NCI-H2171 (cell line): ENCODE measurements at regions not wholly inside any gene's neighbourhood (a gene's known extent, or its start where the extent isn't known, plus 50 kb on each side); places are given as distances from the start of the nearest gene placed in this dataset.

Experiments
- DNase-seq: peaks from one replicate; lab custom pipeline; 2025; lab: John Stamatoyannopoulos, UW

- no peak for DNase-seq
These were observed 575.9 kb downstream of the METTL15 start for GRCh38 chr11:28684011-28684586.

- no peak for DNase-seq
These were observed 571.7 kb downstream of the METTL15 start for GRCh38 chr11:28679795-28680468.

- no peak for DNase-seq
These were observed 569.5 kb downstream of the METTL15 start for GRCh38 chr11:28677721-28678120.

GRCh38 chr11:28675183-28675582, 567.0 kb downstream of the METTL15 start:
- DNase-seq = no peak

- DNase-seq = no peak
These were observed 566.4 kb downstream of the METTL15 start for GRCh38 chr11:28674433-28675103.

GRCh38 chr11:28673691-28674432, 565.7 kb downstream of the METTL15 start:
- DNase-seq = no peak

GRCh38 chr11:28671274-28671673, 563.1 kb downstream of the METTL15 start:
- DNase-seq = no peak

GRCh38 chr11:28666632-28667031, 558.4 kb downstream of the METTL15 start:
- DNase-seq = no peak

- no peak for DNase-seq
These were observed 551.6 kb downstream of the METTL15 start for GRCh38 chr11:28659716-28660348.

GRCh38 chr11:28657378-28658030, 549.3 kb downstream of the METTL15 start:
- no peak for DNase-seq

GRCh38 chr11:28654191-28654590, 546.0 kb downstream of the METTL15 start:
- DNase-seq = no peak

GRCh38 chr11:28649922-28650321, 541.7 kb downstream of the METTL15 start:
- DNase-seq = no peak

- DNase-seq = no peak
These were observed 528.4 kb downstream of the METTL15 start for GRCh38 chr11:28636566-28636965.

- no peak for DNase-seq
These were observed 527.8 kb downstream of the METTL15 start for GRCh38 chr11:28636033-28636432.

GRCh38 chr11:28632338-28632737, 524.1 kb downstream of the METTL15 start:
- no peak for DNase-seq

- DNase-seq = peak; percentile 20
These were observed 523.0 kb downstream of the METTL15 start for GRCh38 chr11:28631148-28631547.

- DNase-seq = no peak
These were observed 521.0 kb downstream of the METTL15 start for GRCh38 chr11:28629235-28629634.

- DNase-seq = no peak
These were observed 520.2 kb downstream of the METTL15 start for GRCh38 chr11:28628412-28628811.

GRCh38 chr11:28627690-28628255, 519.6 kb downstream of the METTL15 start:
- no peak for DNase-seq

GRCh38 chr11:28625532-28625931, 517.3 kb downstream of the METTL15 start:
- DNase-seq = no peak

- DNase-seq = no peak
These were observed 513.6 kb downstream of the METTL15 start for GRCh38 chr11:28621753-28622152.
